ENCODE measurements at regions not wholly inside any gene's neighbourhood (a gene's known extent, or its start where the extent isn't known, plus 50 kb on each side); places are given as distances from the start of the nearest gene placed in this dataset.
"Not testable (repeated sequence)": the region's sequence is repeated elsewhere in the genome, so short reads cannot be mapped to it uniquely, and the experiment has no call there.

DNA sequence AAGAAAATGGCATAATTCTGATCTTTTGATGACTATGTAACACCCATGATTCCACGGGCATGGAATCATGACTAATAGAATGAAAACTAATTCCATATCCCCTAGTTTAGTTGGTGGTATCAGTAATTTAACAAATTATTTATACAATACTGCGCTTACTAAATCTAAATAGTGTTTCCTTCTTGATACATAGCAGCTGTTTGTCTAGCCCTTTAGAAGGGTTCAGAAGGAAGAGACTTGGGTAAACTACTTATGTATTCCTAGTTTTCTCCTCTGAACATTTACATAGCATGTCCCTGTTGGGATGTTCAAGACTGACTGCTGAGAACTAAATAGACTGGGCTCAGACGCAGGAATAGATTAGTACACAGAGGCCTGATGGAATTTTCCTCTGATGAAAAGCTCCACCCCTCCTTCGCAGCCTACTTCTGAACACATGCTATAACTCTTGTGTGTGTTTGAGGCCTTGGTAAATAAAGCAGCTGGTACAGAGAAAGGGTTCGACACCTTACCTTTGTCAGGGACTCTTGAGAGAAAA lies 330.6 kb upstream of the LMCD1 start:
- H3K4me3 Mint-ChIP-seq (ENCODE audit: unreplicated experiment): no peak overlapping the region
- H3K4me1 Mint-ChIP-seq (ENCODE audit: low read depth, unreplicated experiment): no peaks in the 10 kb centered on the region
- no peaks in the 10 kb centered on the region for H3K9me3 Mint-ChIP-seq (ENCODE audit: unreplicated experiment)
- no peak overlapping the region for H3K27ac Mint-ChIP-seq (ENCODE audit: unreplicated experiment)
- TF ChIP-seq, protein P1, sequence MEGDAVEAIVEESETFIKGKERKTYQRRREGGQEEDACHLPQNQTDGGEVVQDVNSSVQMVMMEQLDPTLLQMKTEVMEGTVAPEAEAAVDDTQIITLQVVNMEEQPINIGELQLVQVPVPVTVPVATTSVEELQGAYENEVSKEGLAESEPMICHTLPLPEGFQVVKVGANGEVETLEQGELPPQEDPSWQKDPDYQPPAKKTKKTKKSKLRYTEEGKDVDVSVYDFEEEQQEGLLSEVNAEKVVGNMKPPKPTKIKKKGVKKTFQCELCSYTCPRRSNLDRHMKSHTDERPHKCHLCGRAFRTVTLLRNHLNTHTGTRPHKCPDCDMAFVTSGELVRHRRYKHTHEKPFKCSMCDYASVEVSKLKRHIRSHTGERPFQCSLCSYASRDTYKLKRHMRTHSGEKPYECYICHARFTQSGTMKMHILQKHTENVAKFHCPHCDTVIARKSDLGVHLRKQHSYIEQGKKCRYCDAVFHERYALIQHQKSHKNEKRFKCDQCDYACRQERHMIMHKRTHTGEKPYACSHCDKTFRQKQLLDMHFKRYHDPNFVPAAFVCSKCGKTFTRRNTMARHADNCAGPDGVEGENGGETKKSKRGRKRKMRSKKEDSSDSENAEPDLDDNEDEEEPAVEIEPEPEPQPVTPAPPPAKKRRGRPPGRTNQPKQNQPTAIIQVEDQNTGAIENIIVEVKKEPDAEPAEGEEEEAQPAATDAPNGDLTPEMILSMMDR (IDR thresholded peaks at IDR 0.05; ENCODE audit: partially characterized antibody, unreplicated experiment): no peak
- no peaks in the 10 kb centered on the region for H3K27me3 Mint-ChIP-seq (ENCODE audit: unreplicated experiment)
- no peaks in the 10 kb centered on the region for H3K36me3 Mint-ChIP-seq (ENCODE audit: unreplicated experiment)
- DNase-seq: no peak

DNA sequence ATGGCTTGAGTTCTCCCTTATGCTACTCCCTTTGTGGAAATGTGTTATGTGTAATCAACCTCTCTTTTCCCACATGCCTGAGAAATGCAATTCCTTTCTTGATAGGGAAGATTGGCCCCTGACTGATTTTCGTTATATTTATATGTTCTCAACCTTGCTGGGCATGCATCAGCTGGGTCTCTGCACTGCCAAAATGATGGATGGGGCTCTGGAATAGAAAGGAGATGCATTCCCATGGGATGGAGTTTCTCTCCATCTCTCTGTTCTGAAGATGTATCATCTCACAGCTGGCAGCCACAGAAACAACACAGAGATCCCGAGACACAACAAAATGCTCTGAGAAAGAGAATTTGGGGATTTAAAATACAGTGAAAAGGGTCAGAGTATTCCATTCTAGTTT lies 327.7 kb upstream of the LMCD1 start:
- no peak overlapping the region for H3K27ac Mint-ChIP-seq (ENCODE audit: unreplicated experiment)
- no peaks in the 10 kb centered on the region for H3K9me3 Mint-ChIP-seq (ENCODE audit: unreplicated experiment)
- no peaks in the 10 kb centered on the region for H3K4me1 Mint-ChIP-seq (ENCODE audit: low read depth, unreplicated experiment)
- DNase-seq: no peak
- H3K36me3 Mint-ChIP-seq (ENCODE audit: unreplicated experiment): no peaks in the 10 kb centered on the region
- peaks cover 2% of the 10 kb centered on the region for H3K27me3 Mint-ChIP-seq (ENCODE audit: unreplicated experiment)
- TF ChIP-seq, protein P1 (IDR thresholded peaks at IDR 0.05; ENCODE audit: partially characterized antibody, unreplicated experiment): no peak
- no peak overlapping the region for H3K4me3 Mint-ChIP-seq (ENCODE audit: unreplicated experiment)

DNA sequence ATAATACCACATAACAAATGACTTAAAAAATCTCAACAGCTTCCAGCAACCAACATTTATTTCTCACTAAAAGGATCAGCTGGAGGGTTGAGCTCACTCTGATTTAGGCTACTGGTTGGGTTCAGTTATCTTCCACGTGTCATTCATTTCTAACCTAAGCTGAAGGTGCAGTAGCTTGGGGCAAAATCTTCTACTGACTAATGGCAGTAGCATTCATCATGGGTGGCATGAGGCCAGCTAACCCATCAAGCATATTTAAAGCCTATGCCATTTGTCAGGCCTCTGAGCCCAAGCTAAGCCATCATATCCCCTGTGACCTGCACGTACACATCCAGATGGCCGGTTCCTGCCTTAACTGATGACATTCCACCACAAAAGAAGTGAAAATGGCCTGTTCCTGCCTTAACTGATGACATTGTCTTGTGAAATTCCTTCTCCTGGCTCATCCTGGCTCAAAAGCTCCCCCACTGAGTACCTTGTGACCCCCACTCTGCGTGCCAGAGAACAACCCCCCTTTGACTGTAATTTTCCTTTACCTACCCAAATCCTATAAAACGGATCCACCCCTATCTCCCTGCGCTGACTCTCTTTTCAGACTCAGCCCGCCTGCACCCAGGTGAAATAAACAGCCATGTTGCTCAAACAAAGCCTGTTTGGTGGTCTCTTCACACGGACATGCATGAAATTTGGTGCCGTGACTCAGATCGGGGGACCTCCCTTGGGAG lies 324.7 kb upstream of the LMCD1 start:
- H3K27ac Mint-ChIP-seq (ENCODE audit: unreplicated experiment): not testable (repeated sequence)

DNA sequence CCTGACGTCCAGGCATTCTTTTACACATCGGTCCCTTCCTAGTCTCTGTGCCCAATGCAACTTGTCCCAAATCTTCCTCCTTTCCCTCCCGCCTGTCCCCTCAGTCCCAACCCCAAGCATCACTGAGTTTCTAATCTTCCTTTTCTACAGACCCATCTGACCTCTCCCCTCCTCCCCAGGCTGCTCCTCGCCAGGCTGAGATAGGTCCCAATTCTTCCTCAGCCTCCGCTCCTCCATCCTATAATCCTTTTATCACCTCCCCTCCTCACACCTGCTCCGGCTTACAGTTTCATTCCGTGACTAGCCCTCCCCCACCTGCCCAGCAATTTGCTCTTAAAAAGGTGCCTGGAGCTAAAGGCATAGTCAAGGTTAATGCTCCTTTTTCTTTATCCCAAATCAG lies 323.1 kb upstream of the LMCD1 start:
- DNase-seq; H3K36me3 Mint-ChIP-seq (ENCODE audit: unreplicated experiment); H3K27me3 Mint-ChIP-seq (ENCODE audit: unreplicated experiment); H3K9me3 Mint-ChIP-seq (ENCODE audit: unreplicated experiment); H3K27ac Mint-ChIP-seq (ENCODE audit: unreplicated experiment); H3K4me3 Mint-ChIP-seq (ENCODE audit: unreplicated experiment); H3K4me1 Mint-ChIP-seq (ENCODE audit: low read depth, unreplicated experiment): not testable (repeated sequence)

More for the DNA sequence above, 324.7 kb upstream of the LMCD1 start:
- not testable (repeated sequence) for H3K9me3 Mint-ChIP-seq (ENCODE audit: unreplicated experiment); DNase-seq; H3K4me3 Mint-ChIP-seq (ENCODE audit: unreplicated experiment); H3K27me3 Mint-ChIP-seq (ENCODE audit: unreplicated experiment); H3K36me3 Mint-ChIP-seq (ENCODE audit: unreplicated experiment); H3K4me1 Mint-ChIP-seq (ENCODE audit: low read depth, unreplicated experiment)

DNA sequence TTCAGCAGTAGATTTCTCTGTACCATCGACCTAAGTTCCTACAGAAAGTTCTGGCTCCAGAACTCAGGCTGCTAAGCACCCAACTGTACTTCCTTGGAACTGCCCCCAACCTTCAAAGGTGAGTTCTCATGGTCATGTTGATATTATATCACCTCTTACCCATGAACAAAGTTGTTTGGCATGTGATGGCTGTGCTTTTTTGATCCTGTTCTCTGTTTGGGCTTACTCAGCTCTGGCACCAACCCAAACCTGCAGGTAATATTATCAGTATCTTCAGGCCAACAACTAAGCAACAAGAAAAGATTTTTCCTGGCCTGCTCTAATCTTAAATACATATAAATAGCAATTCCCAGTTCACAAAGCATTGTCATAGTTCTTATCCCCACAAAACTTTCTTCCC lies 318.7 kb upstream of the LMCD1 start:
- no peak overlapping the region for H3K27ac Mint-ChIP-seq (ENCODE audit: unreplicated experiment)
- H3K4me3 Mint-ChIP-seq (ENCODE audit: unreplicated experiment): no peak overlapping the region
- H3K9me3 Mint-ChIP-seq (ENCODE audit: unreplicated experiment): peaks cover 2% of the 10 kb centered on the region
- no peak for DNase-seq
- H3K4me1 Mint-ChIP-seq (ENCODE audit: low read depth, unreplicated experiment): no peaks in the 10 kb centered on the region
- H3K36me3 Mint-ChIP-seq (ENCODE audit: unreplicated experiment): no peaks in the 10 kb centered on the region
- TF ChIP-seq, protein P1 (IDR thresholded peaks at IDR 0.05; ENCODE audit: partially characterized antibody, unreplicated experiment): no peak
- peaks cover 6% of the 10 kb centered on the region for H3K27me3 Mint-ChIP-seq (ENCODE audit: unreplicated experiment)

DNA sequence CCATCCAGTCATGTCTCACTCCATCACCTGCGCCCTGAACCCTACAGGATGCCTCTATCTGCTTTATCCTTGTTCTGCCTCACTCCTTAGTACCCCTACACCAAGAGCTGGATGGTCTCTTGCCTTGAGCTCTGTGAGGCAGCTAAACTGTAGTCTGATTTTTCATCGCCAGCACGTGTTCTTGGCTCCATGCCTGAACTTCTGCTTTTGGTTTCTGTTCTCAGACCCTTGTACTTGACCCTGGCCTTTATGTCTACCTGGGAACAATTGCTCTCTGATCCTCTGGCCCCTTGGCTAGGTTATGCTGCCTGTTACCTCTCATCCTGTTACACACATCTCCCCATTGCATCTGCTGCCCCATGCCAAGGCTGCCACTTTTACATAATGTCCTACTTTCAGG lies 318.0 kb upstream of the LMCD1 start:
- TF ChIP-seq, protein P1 (IDR thresholded peaks at IDR 0.05; ENCODE audit: partially characterized antibody, unreplicated experiment): no peak
- Mint-ChIP-seq H3K27ac (ENCODE audit: unreplicated experiment) (no peak overlapping the region), H3K4me1 (ENCODE audit: low read depth, unreplicated experiment) (no peaks in the 10 kb centered on the region)

More for the DNA sequence above, 318.0 kb upstream of the LMCD1 start:
- Mint-ChIP-seq H3K9me3 (ENCODE audit: unreplicated experiment) (peaks cover 2% of the 10 kb centered on the region), H3K4me3 (ENCODE audit: unreplicated experiment) (no peak overlapping the region), H3K36me3 (ENCODE audit: unreplicated experiment) (no peaks in the 10 kb centered on the region), H3K27me3 (ENCODE audit: unreplicated experiment) (peaks cover 6% of the 10 kb centered on the region)
- no peak for DNase-seq
